ENCODE measurements at regions not wholly inside any gene's neighbourhood (a gene's known extent, or its start where the extent isn't known, plus 50 kb on each side); places are given as distances from the start of the nearest gene placed in this dataset.

GRCh38 chr4:53644607-53645006 lies 53.3 kb upstream of the LNX1 start:
- DNase-seq (ENCODE audit: low read depth): no peak
